Putamen (tissue), 1 donor: ENCODE measurements at regions not wholly inside any gene's neighbourhood (a gene's known extent, or its start where the extent isn't known, plus 50 kb on each side); places are given as distances from the start of the nearest gene placed in this dataset.
"Not testable (repeated sequence)": the region's sequence is repeated elsewhere in the genome, so short reads cannot be mapped to it uniquely, and the experiment has no call there.

Experiments used
- DNase-seq: peaks from one replicate; pipeline ENCODE4 v3.0.0-alpha.2; 2016; ENCODE audit warnings: low spot score

DNA sequence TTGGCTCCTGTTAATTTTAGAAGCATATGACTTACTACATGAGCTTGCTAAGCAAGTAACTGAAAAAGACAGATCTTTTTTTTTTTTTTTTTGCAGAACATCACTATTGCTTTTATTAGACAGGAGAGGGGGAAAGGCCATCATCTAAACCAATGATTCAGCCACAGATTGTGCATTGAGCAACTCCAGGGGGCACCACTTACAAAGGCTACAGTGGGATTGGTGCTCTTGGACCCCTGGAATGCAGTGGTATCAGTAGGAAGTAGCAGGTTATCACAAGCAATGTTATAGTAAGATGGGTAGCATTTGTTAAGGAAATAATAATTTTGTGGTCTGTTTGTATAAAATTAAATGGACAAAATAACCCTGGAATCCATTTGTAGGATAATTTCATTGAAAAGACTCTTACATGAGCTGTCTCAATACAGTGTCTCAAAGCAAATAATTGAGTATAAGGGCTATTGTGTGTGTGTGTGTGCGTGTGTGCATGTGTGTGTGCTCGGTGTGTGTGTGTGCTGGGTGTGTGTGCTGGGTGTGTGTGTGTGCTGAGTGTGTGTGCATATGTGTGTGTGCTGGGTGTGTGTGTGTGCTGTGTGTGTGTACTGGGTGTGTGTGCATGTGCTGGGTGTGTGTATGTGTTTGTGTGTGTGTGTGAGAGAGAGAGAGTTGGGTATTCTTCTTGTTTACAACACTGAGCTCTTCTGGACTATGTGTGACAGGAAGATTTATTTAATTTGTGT is 296.3 kb downstream of the PCDH7 start:
- DNase-seq: no peak

GRCh38 chr4:31020363-31020762 is 300.2 kb downstream of the PCDH7 start:
- no peak for DNase-seq

DNA sequence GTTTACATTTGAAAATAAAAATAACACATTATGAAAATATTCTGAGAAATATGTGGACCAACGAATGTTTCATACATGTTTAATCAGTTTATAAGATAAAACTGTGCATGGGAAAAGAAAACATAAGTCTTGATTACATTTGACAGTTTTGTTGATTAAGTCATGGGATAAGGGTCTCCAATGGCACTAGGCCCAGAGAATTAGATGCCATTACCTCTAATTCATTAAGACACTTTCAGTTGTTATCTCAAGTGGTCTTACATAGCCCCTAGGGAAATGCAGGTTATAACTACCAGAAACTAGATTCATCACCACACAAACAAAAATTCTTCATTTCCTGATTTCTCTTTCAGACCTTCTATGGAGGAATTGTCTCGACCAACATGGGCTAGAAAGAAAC is 300.8 kb downstream of the PCDH7 start:
- DNase-seq: no peak

DNA sequence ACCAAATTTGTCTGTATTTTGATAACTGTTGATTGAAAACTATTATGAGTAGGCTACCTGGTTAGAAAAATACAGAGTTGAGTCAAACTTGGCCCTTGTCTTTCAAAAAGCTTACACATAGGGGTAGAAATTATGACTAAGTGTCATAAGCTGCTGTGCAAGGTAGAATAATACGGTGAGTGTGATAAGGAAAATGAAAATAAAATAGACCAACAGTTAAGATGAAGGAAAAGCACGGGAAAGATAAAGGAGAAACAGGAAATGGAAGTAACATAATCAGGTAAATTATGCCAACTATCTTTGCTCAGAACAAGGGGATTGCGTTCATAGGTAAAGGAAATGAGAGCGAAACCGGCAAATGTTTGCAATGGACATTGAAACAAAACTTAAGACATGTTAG is 302.5 kb downstream of the PCDH7 start:
- DNase-seq: no peak

DNA sequence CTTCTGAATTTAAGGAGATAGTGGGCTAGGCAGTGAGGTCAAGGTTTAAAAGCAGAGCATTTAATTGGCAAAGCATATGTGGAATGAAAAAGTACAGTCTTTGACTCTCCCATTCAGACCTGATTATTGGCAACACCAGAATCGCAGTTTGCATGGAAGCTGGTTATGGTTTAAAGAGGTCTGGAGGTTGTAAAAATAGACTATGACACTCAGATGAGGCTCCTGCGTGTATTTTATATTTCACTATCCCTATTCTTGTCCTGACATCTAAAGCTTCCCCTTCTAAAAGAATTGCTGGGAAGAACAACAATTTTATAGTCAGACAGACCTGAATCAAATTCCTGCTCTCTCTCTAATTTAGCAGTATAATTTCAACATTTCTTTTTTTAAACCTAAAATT is 302.9 kb downstream of the PCDH7 start:
- no peak for DNase-seq

- no peak for DNase-seq
These were observed 303.6 kb downstream of the PCDH7 start for GRCh38 chr4:31023742-31024141.

DNA sequence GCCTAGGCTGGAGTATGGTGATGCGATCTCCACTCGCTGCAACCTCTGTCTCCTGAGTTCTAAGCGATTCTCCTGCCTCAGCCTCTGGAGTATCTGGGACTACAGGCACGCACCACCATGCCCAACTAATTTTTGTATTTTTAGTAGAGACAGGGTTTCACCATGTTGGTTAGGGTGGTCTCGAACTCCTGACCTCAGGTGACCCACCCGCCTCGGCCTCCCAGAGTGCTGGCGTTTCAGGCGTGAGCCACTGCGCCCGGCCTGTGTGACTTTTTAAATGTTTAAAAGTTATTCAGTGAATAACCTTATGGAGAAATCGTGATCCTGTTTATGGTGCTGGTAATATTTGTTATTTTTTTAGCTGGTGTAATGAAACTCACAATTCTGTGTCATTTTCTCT is 304.6 kb downstream of the PCDH7 start:
- DNase-seq: not testable (repeated sequence)

DNA sequence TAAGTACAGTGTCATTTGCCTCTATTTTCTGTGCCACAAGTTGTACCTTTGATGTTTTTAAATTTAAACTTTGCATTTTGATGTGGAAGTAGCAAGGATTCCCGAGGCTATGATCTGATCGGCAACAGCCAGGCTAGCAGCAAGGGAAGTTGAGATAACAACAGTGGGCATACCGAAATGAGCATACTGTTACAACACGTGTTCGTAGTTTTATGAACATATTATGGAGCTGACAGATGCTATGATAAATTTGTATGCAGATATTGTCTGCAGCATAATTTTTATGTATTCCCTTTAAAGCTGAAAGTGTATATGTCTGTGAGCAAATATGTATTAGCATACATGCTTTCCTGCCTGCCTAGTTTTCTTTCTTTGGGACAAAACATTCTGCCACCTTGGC is 306.1 kb downstream of the PCDH7 start:
- DNase-seq: no peak

DNA sequence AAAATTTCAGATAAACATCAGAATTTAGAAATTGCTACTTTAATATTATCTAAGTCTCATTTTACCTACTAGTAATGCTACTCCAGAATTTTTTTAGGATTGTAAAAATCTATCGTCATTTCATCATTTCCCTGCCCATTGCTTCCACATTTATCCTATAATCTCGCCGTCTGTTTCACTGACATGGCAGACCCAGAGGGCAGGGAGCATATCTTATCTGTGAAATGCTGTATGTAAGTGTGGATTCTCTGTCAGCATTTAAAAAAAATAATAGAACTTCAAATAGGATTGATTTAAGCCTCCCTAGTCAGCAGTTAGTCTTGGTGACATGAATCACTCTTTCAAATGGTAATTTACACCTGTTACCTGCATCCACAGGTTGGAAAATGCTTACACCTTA is 314.4 kb downstream of the PCDH7 start:
- no peak for DNase-seq

DNA sequence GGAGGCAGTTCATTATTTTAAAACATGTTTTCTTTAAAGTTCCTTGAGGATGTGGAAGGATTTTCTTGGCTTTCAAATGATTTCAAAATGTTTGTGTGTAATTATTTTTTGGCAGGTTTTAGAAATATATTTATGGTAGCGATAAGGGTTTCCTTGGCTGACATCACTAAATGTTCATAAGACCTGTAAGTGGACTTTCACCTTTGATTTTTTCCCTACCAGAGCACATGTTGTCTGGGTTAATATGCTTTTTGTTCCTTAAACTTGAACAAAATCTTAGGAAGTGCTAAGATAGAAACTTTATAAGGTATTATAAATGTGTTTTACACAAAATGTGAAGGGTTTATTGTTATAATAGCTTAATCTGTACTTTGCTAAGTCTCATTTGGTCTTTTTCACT is 315.6 kb downstream of the PCDH7 start:
- no peak for DNase-seq

GRCh38 chr4:31037703-31038102 is 317.5 kb downstream of the PCDH7 start:
- no peak for DNase-seq

DNA sequence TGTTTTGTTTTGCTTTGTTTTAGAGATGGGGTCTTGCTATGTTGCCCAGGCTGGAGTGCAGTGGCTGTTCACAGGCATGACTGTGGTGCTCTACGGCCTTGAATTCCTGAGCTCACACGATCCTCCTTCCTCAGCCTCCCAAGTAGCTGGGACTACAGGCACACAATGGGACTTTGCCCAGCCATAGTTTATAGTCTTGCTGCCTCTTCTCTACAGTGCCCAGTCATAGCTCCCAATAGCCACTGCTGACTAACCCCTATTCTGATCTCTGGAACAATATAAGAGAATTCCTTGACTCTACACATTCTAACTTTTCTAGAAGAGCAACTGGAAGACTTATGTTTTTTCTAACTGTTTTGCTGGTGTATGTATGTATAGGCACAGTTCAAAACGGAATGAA is 319.2 kb downstream of the PCDH7 start:
- no peak for DNase-seq

DNA sequence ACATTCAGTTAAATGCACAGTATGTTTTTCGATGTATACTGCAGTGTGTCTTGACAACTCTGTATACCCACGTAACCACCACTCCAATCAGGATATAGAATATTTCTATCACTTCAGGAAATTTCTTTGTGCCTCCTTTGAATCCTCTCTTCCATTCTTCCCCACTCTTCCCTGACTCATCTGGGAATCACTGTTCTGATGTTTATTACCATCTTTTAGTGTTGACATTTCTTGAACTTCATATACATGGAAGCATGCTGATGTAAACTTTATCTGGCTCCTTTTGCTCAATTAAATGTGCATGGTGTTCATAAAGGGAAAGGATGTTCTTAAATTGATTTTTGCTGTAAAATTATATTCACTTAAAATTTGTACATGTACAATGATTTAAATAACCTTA is 319.9 kb downstream of the PCDH7 start:
- DNase-seq: no peak

GRCh38 chr4:31041385-31041784 is 321.2 kb downstream of the PCDH7 start:
- DNase-seq: no peak

- DNase-seq: no peak
These were observed 321.7 kb downstream of the PCDH7 start for GRCh38 chr4:31041853-31042252.

- DNase-seq: no peak
These were observed 323.4 kb downstream of the PCDH7 start for GRCh38 chr4:31043382-31044062.

GRCh38 chr4:31045151-31045550 is 325.0 kb downstream of the PCDH7 start:
- DNase-seq: no peak

- DNase-seq: no peak
These were observed 325.7 kb downstream of the PCDH7 start for GRCh38 chr4:31045724-31046318.

- no peak for DNase-seq
These were observed 331.0 kb downstream of the PCDH7 start for GRCh38 chr4:31051151-31051550.

DNA sequence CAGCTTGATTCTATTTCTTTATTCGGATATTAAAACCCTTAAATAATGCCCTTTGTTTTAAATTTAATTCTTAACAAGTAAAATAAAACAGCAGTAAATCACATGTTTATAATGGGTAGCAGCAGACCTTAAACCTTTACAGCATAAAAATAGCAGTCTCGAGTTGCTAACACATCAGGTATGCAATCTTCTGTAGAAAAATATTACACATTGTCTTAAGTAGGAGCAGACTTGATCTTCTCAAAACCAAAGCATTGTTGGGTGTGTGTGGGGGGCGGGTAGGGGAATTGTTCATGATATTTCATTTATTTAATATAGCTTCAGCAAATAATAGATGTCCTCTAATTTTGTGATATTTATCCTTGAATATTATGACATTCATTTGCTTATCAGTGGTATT is 331.4 kb downstream of the PCDH7 start:
- no peak for DNase-seq

GRCh38 chr4:31052519-31052918 is 332.4 kb downstream of the PCDH7 start:
- peak; percentile 27 for DNase-seq

GRCh38 chr4:31053451-31053850 is 333.3 kb downstream of the PCDH7 start:
- DNase-seq: no peak

DNA sequence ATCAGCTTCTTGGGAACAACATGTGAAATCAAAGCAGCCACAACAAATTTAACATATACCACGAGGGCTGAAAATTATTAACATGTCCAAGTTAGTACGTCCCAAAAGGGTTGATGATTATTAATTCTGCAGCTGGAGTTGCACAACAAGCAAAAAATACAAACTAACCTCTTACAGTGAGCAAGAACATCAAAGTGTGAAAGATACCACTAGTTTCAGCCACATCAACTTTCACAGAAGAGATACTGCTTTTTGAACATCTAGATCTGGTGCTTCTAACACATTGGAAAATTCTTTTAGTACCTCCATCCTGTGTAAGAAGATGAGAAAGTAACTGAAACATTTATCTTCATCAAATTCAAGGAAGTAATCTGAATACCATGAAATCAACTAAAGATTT is 334.1 kb downstream of the PCDH7 start:
- DNase-seq: no peak

DNA sequence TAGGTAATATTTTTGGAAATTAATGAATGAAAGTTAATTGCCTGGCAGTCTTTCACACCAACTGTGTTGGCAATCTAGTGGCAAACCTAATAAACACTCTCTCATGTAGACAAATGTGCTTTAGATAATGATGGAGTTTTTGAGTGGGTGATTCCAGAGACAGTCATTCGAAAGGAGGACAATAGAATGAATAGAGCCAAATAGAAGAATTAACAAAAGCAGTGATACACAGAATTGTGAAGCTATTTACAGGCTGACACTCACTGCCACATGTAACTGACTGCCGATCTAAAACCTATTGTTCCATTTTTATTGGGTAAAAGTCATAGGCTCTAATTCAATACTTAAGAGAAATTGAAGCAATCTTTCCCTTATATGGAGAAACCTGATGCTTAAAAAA is 338.5 kb downstream of the PCDH7 start:
- DNase-seq: peak; percentile 7
